ENCODE measurements at regions not wholly inside any gene's neighbourhood (a gene's known extent, or its start where the extent isn't known, plus 50 kb on each side); places are given as distances from the start of the nearest gene placed in this dataset.

GRCh38 chr9:96183751-96184150 lies 118.2 kb downstream of the HSD17B3 start:
- no peak for DNase-seq
- no peak overlapping the region for H3K4me3 ChIP-seq
- no peaks in the 10 kb centered on the region for H3K27me3 ChIP-seq
- no peaks in the 10 kb centered on the region for H3K9me3 ChIP-seq
- no peaks in the 10 kb centered on the region for H3K36me3 ChIP-seq
- peaks cover 3 to 21% (median 19%) of the 10 kb centered on the region in 4 donors for H3K4me1 ChIP-seq
- 33 to 75% methylated on average over 3 to 6 of the region's 6 CpGs for WGBS, 2 donors (ENCODE audit: low coverage in 1 of 2)
- intact Hi-C loops (cut with DNase I; ENCODE audit: low total_unique reads): no loop called here
- H3K27ac ChIP-seq: no peak overlapping the region
- TF ChIP-seq POLR2AphosphoS5 (IDR thresholded peaks at IDR 0.05) (no peak), EP300 (IDR thresholded peaks at IDR 0.05; ENCODE audit: low read depth) (no peak), CTCF (IDR thresholded peaks at IDR 0.05) (no peak), POLR2A (IDR thresholded peaks at IDR 0.05) (no peak)
- in situ Hi-C loops (cut with MboI; ENCODE audit: low pct_ligation_motif_present in 1 of 4, low pct_unique_long_range_greater_than_20kb in 1 of 4, low sequenced_read_pairs in 3 of 4): no loop called here

- DNase-seq: no peak
- Histone ChIP-seq H3K27me3 (no peaks in the 10 kb centered on the region), H3K27ac (no peak overlapping the region), H3K9me3 (no peaks in the 10 kb centered on the region), H3K36me3 (no peaks in the 10 kb centered on the region), H3K4me1 (peaks cover 0 to 17% (median 7%) of the 10 kb centered on the region in 4 donors), H3K4me3 (no peak overlapping the region)
- in situ Hi-C loops (cut with MboI; ENCODE audit: low pct_ligation_motif_present in 1 of 4, low pct_unique_long_range_greater_than_20kb in 1 of 4, low sequenced_read_pairs in 3 of 4) (no loop called here), intact Hi-C loops (cut with DNase I; ENCODE audit: low total_unique reads) (no loop called here)
- 80 to 89% methylated on average over 1 to 8 of the region's 8 CpGs for WGBS, 2 donors (ENCODE audit: low coverage in 1 of 2)
- TF ChIP-seq CTCF (IDR thresholded peaks at IDR 0.05): no peak
- TF ChIP-seq POLR2A (IDR thresholded peaks at IDR 0.05): no peak
- TF ChIP-seq EP300 (IDR thresholded peaks at IDR 0.05; ENCODE audit: low read depth): no peak
- TF ChIP-seq POLR2AphosphoS5 (IDR thresholded peaks at IDR 0.05): no peak
Measured at GRCh38 chr9:96178153-96178552, 123.8 kb downstream of the HSD17B3 start.

GRCh38 chr9:96177719-96178028 lies 124.3 kb downstream of the HSD17B3 start:
- peak overlapping the region in 3 of 4 donors; percentile 3 to 32 (median 18) for H3K27ac ChIP-seq
- no peaks in the 10 kb centered on the region for H3K9me3 ChIP-seq
- in situ Hi-C loops (cut with MboI; ENCODE audit: low pct_ligation_motif_present in 1 of 4, low pct_unique_long_range_greater_than_20kb in 1 of 4, low sequenced_read_pairs in 3 of 4) (no loop called here), intact Hi-C loops (cut with DNase I; ENCODE audit: low total_unique reads) (no loop called here)
- peaks cover 0 to 17% (median 7%) of the 10 kb centered on the region in 4 donors for H3K4me1 ChIP-seq
- H3K27me3 ChIP-seq: no peaks in the 10 kb centered on the region
- H3K4me3 ChIP-seq: no peak overlapping the region
- DNase-seq: no peak
- H3K36me3 ChIP-seq: no peaks in the 10 kb centered on the region
- WGBS, 2 donors (ENCODE audit: low coverage in 1 of 2): 60 to 68% methylated on average over 4 of the region's 4 CpGs
- TF ChIP-seq EP300 (IDR thresholded peaks at IDR 0.05; ENCODE audit: low read depth) (no peak), CTCF (IDR thresholded peaks at IDR 0.05) (no peak), POLR2A (IDR thresholded peaks at IDR 0.05) (no peak), POLR2AphosphoS5 (IDR thresholded peaks at IDR 0.05) (no peak)

- no peak overlapping the region for H3K4me3 ChIP-seq
- no peak for TF ChIP-seq EP300 (IDR thresholded peaks at IDR 0.05; ENCODE audit: low read depth)
- TF ChIP-seq CTCF (IDR thresholded peaks at IDR 0.05): peak in 2 of 5 experiments; percentile 7 to 20
- peaks cover 0 to 19% (median 7%) of the 10 kb centered on the region in 4 donors for H3K4me1 ChIP-seq
- intact Hi-C loops (cut with DNase I; ENCODE audit: low total_unique reads) (no loop called here), in situ Hi-C loops (cut with MboI; ENCODE audit: low pct_ligation_motif_present in 1 of 4, low pct_unique_long_range_greater_than_20kb in 1 of 4, low sequenced_read_pairs in 3 of 4) (no loop called here)
- DNase-seq: peak; percentile 66
- no peaks in the 10 kb centered on the region for H3K36me3 ChIP-seq
- no peaks in the 10 kb centered on the region for H3K27me3 ChIP-seq
- 27 to 41% methylated on average over 4 to 10 of the region's 10 CpGs for WGBS, 2 donors (ENCODE audit: low coverage in 1 of 2)
- H3K27ac ChIP-seq: peak overlapping the region in 3 of 4 donors; percentile 3 to 32 (median 18)
- no peaks in the 10 kb centered on the region for H3K9me3 ChIP-seq
Measured at GRCh38 chr9:96177005-96177718, 124.8 kb downstream of the HSD17B3 start.
